Smooth muscle cell (in vitro differentiated cells): ENCODE measurements at regions not wholly inside any gene's neighbourhood (a gene's known extent, or its start where the extent isn't known, plus 50 kb on each side); places are given as distances from the start of the nearest gene placed in this dataset.

Experiments
- DNase-seq: peaks from one replicate; lab custom pipeline; 2025; ENCODE audit not compliant: unreplicated experiment; lab: John Stamatoyannopoulos, UW
- H2AFZ ChIP-seq: fragments of 200-600 bp; sonication (generic); 2 replicates; pipeline ENCODE4 v1.6.0; 2016; ENCODE audit warnings: antibody characterized with exemption, low read depth, mild to moderate bottlenecking
- H3F3A ChIP-seq: fragments of 200-600 bp; sonication (generic); 2 replicates; pipeline ENCODE4 v1.6.0; 2017; ENCODE audit warnings: antibody characterized with exemption, low read depth
- H3K27ac ChIP-seq: fragments of 200-600 bp; sonication (generic); 2 replicates; pipeline ENCODE4 v1.5.1; 2016; ENCODE audit warnings: low read depth, mild to moderate bottlenecking
- H3K27me3 ChIP-seq: fragments of 200-600 bp; sonication (generic); 2 replicates; pipeline ENCODE4 v1.6.1; 2016; ENCODE audit warnings: low read depth, mild to moderate bottlenecking
- H3K36me3 ChIP-seq: fragments of 200-600 bp; sonication (generic); 2 replicates; pipeline ENCODE4 v1.5.1; 2016; ENCODE audit warnings: low read depth
- H3K4me1 ChIP-seq: fragments of 200-600 bp; sonication (generic); 2 replicates; pipeline ENCODE4 v1.5.1; 2016; ENCODE audit warnings: low read depth
- H3K4me2 ChIP-seq: fragments of 200-600 bp; sonication (generic); 2 replicates; pipeline ENCODE4 v1.6.0; 2016; ENCODE audit warnings: mild to moderate bottlenecking
- H3K4me3 ChIP-seq: fragments of 200-600 bp; sonication (generic); 2 replicates; pipeline ENCODE4 v1.5.1; 2016; ENCODE audit warnings: mild to moderate bottlenecking
- H3K79me2 ChIP-seq: fragments of 200-600 bp; sonication (generic); 2 replicates; pipeline ENCODE4 v1.6.0; 2016; ENCODE audit warnings: low read depth, mild to moderate bottlenecking
- H3K9ac ChIP-seq: fragments of 200-600 bp; sonication (generic); 2 replicates; pipeline ENCODE4 v1.6.0; 2016; ENCODE audit warnings: low read depth
- H3K9me3 ChIP-seq: fragments of 200-600 bp; sonication (generic); replicated peaks from 2 replicates; pipeline ENCODE4 v1.5.1; 2016; ENCODE audit warnings: low read depth
- H4K20me1 ChIP-seq: fragments of 200-600 bp; sonication (generic); 2 replicates; pipeline ENCODE4 v1.6.0; 2016; ENCODE audit warnings: low read depth
- WGBS: methylation state at CpG from one replicate; pipeline ENCODE4 v1.1.7; 2016; ENCODE audit warnings: low lambda C conversion rate; 5-methylcytosine and 5-hydroxymethylcytosine counted together
- TF ChIP-seq, protein P1 (sequence below): fragments of 200-600 bp; sonication (generic); IDR thresholded peaks from 2 replicates; pipeline ENCODE4 v1.5.1; 2017; ENCODE audit warnings: borderline replicate concordance, mild to moderate bottlenecking, antibody characterized with exemption; ENCODE audit not compliant: insufficient read depth, poor library complexity, severe bottlenecking

- Histone ChIP-seq H3K4me1 (peaks cover 31% of the 10 kb centered on the region), H3F3A (peaks cover 8% of the 10 kb centered on the region), H4K20me1 (no peaks in the 10 kb centered on the region), H3K9ac (no peak overlapping the region), H3K4me3 (no peak overlapping the region), H3K27ac (peak overlapping the region; percentile 99), H3K36me3 (no peaks in the 10 kb centered on the region), H3K27me3 (no peaks in the 10 kb centered on the region), H2AFZ (no peak overlapping the region), H3K79me2 (no peaks in the 10 kb centered on the region), H3K4me2 (no peak overlapping the region), H3K9me3 (no peaks in the 10 kb centered on the region)
- 71% methylated on average over 3 of the region's 3 CpGs for WGBS
- TF ChIP-seq, protein P1, sequence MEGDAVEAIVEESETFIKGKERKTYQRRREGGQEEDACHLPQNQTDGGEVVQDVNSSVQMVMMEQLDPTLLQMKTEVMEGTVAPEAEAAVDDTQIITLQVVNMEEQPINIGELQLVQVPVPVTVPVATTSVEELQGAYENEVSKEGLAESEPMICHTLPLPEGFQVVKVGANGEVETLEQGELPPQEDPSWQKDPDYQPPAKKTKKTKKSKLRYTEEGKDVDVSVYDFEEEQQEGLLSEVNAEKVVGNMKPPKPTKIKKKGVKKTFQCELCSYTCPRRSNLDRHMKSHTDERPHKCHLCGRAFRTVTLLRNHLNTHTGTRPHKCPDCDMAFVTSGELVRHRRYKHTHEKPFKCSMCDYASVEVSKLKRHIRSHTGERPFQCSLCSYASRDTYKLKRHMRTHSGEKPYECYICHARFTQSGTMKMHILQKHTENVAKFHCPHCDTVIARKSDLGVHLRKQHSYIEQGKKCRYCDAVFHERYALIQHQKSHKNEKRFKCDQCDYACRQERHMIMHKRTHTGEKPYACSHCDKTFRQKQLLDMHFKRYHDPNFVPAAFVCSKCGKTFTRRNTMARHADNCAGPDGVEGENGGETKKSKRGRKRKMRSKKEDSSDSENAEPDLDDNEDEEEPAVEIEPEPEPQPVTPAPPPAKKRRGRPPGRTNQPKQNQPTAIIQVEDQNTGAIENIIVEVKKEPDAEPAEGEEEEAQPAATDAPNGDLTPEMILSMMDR = no peak
- DNase-seq = no peak
Observed at GRCh38 chr7:118055647-118056046, 128.3 kb upstream of the LSM8 start.

DNA sequence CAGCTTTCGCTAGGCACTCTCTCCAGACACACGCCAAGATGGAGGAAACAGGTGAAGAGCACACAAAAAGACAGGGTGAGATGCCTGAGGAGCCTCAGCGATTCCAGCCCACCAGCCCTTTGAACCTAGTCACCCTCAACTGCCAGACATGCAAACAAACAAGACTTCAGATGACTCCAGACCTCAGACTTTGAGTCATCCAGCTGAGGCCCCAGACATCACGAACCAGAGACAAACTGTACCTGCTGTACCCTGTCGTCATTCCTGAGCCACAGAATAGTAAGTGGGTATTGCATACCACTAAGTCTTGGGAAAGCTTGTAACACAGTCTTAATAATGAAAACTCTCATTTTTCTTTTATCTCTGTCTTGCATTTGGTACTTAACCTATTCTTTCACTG is 126.6 kb upstream of the LSM8 start:
- DNase-seq = no peak
- peak overlapping the region; percentile 99 for H3K27ac ChIP-seq
- no peaks in the 10 kb centered on the region for H3F3A ChIP-seq
- H3K27me3 ChIP-seq = no peaks in the 10 kb centered on the region
- H3K4me3 ChIP-seq = no peak overlapping the region
- peak overlapping the region; percentile 85 for H3K9ac ChIP-seq
- 35% methylated on average over 5 of the region's 5 CpGs for WGBS
- no peak overlapping the region for H2AFZ ChIP-seq
- H4K20me1 ChIP-seq = no peaks in the 10 kb centered on the region
- no peaks in the 10 kb centered on the region for H3K36me3 ChIP-seq
- TF ChIP-seq, protein P1 = no peak
- H3K4me2 ChIP-seq = peak overlapping the region; percentile 66
- H3K4me1 ChIP-seq = peaks cover 18% of the 10 kb centered on the region
- H3K9me3 ChIP-seq = no peaks in the 10 kb centered on the region
- H3K79me2 ChIP-seq = no peaks in the 10 kb centered on the region

DNA sequence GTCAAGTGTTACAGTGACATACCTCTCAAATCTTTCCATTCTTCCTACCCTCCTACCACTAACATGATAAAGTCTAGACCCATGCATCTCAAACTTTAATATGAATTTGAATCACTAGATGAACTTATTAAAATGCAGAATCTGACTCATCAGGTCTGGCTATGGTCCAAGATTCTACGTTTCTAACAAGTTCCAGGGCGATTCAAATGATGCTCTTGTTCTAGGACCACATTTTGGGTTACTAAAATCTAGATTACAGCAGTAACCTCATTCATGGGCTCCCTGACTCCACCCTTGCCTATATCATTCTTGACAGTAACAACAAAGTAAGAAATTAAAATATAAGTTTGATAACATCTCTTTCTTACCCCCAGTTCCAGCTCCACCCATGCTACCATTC is 124.8 kb upstream of the LSM8 start:
- DNase-seq = no peak
- TF ChIP-seq, protein P1 = no peak
- H3K79me2 ChIP-seq = no peaks in the 10 kb centered on the region
- H3K27ac ChIP-seq = peak overlapping the region; percentile 99
- H2AFZ ChIP-seq = no peak overlapping the region
- H3K4me2 ChIP-seq = no peak overlapping the region
- 85% methylated on average over 2 of the region's 2 CpGs for WGBS
- no peak overlapping the region for H3K4me3 ChIP-seq
- no peaks in the 10 kb centered on the region for H4K20me1 ChIP-seq
- no peaks in the 10 kb centered on the region for H3K27me3 ChIP-seq
- no peaks in the 10 kb centered on the region for H3K36me3 ChIP-seq
- H3K9me3 ChIP-seq = no peaks in the 10 kb centered on the region
- H3K4me1 ChIP-seq = peaks cover 12% of the 10 kb centered on the region
- no peaks in the 10 kb centered on the region for H3F3A ChIP-seq
- H3K9ac ChIP-seq = no peak overlapping the region

DNA sequence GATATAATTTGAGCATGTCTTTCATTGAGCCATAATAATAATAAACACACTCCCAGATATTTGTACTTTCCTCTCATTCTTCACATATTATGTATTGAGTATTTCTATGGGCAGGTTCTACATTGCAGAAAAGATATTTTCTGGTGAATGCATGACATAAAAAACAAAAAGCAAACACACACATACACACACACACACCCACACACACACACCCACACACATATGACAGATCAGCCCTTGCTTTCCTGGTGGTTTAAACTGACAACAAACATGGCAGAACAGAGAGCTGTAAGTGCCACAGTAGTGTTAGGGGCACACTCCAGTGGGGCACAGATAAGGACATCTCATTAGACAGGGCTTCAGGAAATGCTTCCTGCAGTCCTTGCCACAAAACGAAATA is 123.3 kb upstream of the LSM8 start:
- H3K4me1 ChIP-seq = peaks cover 12% of the 10 kb centered on the region
- TF ChIP-seq, protein P1 = no peak
- H3K4me3 ChIP-seq = no peak overlapping the region
- H3K36me3 ChIP-seq = no peaks in the 10 kb centered on the region
- no peak overlapping the region for H3K9ac ChIP-seq
- 75% methylated on average over 1 of the region's 1 CpG for WGBS
- H3K27ac ChIP-seq = no peak overlapping the region
- no peaks in the 10 kb centered on the region for H3K27me3 ChIP-seq
- no peak overlapping the region for H2AFZ ChIP-seq
- H3K79me2 ChIP-seq = no peaks in the 10 kb centered on the region
- no peak overlapping the region for H3K4me2 ChIP-seq
- no peak for DNase-seq
- H3F3A ChIP-seq = no peaks in the 10 kb centered on the region
- no peaks in the 10 kb centered on the region for H4K20me1 ChIP-seq
- no peaks in the 10 kb centered on the region for H3K9me3 ChIP-seq
